NCI-H146 treated with DMSO at 0.1 percent for 48 hours (cell line): ENCODE measurements at regions not wholly inside any gene's neighbourhood (a gene's known extent, or its start where the extent isn't known, plus 50 kb on each side); places are given as distances from the start of the nearest gene placed in this dataset.
"Not testable (repeated sequence)": the region's sequence is repeated elsewhere in the genome, so short reads cannot be mapped to it uniquely, and the experiment has no call there.

Source experiments
- DNase-seq: peaks from one replicate; lab custom pipeline; 2025; ENCODE audit not compliant: unreplicated experiment; lab: John Stamatoyannopoulos, UW

DNA sequence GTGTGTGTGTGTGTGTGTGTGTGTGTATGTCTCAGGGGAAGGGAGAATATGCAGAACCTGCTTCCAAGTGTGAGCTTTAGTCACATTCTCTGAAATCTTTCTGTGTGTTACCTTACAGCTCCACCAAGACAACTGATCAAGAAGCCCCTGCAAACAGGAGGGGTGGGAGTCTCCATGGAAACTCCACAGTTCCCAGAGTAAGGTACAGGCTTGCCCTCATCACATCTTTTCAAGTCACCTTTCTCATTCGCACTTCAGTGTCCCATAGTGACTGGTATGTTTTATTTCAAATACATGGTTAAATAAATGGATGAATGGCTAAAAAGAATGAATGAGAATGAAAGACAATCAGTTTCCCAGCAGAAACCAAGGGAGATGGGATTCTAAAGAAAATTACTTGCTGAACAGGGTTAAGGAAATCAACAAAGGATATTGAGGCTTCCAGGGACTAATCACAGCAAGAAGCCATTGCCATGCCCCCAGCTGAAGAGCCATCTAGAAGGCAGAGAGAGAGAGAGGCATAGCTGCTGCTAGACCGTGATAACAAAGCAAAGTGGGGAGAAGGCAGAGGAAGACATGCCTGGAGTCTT is 987.2 kb upstream of the CELF4 start:
- no peak for DNase-seq

GRCh38 chr18:38551881-38552280 is 986.3 kb upstream of the CELF4 start:
- no peak for DNase-seq

- DNase-seq = peak; percentile 49
Observed at GRCh38 chr18:38545071-38545470, 979.5 kb upstream of the CELF4 start.

DNA sequence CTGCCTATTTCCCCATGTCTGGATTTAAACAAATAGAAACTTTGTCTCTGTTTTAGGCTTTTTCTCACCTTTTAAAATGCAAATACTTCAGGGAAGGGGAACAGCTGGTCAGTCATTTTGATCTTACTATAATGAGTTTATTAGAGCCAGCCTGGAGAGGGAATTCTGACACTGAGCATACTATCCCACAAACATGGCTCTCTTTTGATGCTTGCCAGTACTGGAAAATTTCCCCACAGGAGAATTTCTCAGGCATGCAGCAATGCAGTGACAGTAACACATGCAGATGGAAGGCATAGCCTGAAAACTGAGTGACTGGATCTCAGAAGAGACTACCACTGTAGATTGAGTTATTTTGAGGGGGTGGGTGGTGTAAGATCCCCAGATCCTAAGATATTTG is 974.3 kb upstream of the CELF4 start:
- no peak for DNase-seq

- peak; percentile 61 for DNase-seq
Observed at GRCh38 chr18:38539371-38539770, 973.8 kb upstream of the CELF4 start.

DNA sequence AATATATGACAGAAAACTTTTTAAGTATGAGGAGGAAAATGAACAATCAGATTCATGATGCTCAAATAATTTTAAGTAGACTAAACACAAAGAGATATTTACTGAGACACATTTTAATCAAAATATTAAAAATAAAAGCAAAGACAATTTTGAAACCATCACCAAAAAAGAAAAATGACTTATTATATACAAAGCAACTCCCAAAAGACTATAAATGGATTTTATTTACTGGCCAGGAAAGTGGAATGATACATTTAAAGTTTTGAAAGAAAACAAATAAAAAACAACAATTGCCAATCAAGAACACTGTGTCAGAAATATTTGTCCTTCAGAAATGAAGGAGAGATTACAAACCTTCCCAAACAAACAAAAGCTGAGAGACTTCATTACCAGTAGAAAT is 968.5 kb upstream of the CELF4 start:
- DNase-seq = no peak

GRCh38 chr18:38526922-38527321 is 961.3 kb upstream of the CELF4 start:
- peak; percentile 70 for DNase-seq

DNA sequence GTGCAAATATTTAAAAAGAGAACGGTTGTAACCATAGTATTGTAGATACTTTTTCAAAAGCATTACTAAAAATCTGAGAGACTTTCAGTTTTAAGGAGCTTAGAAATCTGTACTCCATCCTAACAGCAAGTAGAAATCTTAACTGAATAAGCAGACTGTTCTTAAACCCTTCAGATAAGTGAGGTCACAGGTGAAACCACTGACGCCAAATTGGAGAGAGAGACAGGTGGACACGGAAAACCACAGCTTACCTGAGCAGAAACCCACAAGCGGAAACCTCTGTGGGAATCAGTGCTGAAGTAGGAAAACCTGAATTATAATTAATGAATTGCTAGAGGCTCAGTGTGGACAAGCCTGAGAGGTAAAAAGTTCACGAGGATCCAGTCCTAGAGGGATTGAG is 959.4 kb upstream of the CELF4 start:
- no peak for DNase-seq

GRCh38 chr18:38520786-38521185 is 955.2 kb upstream of the CELF4 start:
- peak; percentile 60 for DNase-seq

- DNase-seq = no peak
Observed at GRCh38 chr18:38502539-38502938, 936.9 kb upstream of the CELF4 start.

DNA sequence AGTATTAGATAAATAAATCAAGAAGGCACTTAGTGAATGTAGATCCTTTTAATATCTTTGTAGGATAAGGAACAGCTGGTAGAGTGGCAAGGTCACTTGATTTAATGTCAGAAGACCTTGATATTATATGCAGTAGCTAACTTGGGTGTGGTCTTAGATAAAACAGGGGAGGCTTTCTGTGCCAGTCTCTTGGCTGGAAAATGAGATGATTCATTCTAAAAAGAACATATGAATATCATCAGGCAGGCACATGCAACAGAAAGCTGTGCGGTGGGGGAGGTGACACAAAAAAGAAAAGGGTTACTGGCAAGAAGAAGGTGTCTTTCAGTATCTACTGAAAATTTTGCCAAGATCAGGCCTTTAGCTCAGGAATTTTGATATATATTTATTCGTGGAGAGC is 931.7 kb upstream of the CELF4 start:
- DNase-seq = no peak

DNA sequence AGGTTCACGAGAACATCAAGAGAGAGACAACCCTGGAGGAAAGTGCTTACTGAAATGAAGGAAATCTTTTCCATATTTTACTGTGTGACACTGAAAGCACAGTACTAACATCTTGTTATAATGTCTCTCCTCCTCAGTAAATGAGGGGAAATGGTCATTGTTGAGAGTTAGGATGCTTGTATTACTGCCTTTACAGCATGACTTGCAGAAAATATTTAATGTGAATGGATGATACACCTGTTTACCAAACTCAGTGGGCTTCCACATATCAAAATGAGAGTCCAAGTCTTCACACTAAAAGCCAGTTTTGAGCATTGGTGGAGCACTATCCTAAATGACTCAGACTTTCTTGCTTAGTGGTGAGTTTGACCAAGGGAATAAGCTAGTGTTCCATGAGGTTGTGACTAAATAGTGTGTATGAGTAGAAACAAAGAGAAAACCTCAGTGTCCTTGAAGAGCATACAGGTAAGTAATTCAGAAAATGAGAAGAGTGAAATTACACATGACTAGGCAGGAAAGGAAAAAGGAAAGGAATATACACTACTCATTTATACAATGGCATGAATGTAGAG is 930.7 kb upstream of the CELF4 start:
- no peak for DNase-seq

GRCh38 chr18:38494065-38494464 is 928.5 kb upstream of the CELF4 start:
- no peak for DNase-seq

DNA sequence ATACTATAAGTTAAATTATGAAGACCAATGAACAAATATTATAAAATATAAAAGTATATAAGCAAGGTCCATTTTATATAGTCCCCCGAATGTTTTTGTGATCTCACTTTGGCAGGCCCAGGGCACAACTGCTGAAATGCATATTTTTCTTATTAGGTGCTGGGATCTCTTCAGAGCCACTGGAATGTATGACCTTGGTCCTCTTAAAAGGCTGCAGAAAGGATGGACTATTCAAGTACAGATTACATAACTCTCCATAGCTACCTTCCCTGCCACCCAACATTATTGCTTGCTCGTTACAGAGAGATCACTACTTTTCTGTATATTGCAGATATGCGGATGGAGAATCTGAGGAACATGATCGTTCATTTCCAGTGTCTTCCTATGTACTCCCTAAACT is 925.6 kb upstream of the CELF4 start:
- DNase-seq = no peak

DNA sequence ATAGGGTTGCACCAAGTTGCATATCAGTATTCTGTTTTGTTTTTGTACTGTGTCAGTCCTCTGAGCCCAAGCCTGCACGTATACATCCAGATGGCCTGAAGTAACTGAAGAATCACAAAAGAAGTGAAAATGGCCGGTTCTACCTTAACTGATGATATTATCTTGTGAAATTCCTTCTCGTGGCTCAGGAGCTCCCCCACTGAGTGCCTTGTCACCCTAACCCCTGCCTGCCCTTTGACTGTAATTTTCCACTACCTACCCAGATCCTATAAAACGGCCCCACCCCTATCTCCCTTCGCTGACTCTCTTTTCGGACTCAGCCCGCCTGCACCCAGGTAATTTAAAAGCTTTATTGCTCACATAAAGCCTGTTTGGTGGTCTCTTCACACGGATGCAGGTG is 924.1 kb upstream of the CELF4 start:
- DNase-seq = not testable (repeated sequence)

DNA sequence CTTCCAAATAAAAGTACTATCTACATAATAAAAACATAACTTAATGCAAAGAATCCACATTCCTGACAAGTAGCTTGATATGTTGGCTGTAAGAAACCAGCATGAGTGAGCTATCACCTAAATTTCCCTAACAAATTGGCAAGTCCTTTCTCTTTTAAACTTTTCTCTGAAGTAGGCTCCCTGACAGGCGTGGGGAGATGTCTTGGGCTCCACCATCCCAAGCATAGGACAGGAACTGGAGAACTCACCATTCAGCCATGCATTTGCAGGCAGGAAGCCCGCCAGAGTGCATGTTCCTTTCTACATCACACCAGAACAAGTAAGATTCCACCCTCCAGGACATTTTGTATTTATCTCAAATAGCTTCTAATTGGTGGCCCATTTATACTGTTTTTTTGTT is 921.9 kb upstream of the CELF4 start:
- DNase-seq = no peak

- DNase-seq = no peak
Observed at GRCh38 chr18:38483326-38483725, 917.7 kb upstream of the CELF4 start.

- no peak for DNase-seq
Observed at GRCh38 chr18:38481576-38481975, 916.0 kb upstream of the CELF4 start.

DNA sequence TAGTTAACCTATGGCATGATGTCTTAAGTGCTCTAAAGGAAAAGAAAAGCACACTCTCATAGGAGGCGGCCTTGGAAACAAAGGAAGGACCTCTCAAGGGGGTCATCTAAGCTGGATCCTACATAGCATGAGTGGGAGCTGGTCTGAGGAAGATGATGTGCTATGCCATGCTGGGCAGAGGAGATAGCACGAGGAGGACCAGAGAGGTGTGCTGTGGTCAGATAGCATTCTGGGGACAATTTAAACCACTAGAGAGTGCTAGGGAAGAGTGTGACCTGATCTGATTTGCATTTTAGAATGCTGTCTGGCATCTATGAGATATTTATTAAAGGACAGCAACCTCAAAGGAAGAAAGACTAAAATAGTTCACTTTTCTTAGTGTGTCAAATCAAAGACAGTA is 910.1 kb upstream of the CELF4 start:
- DNase-seq = no peak

DNA sequence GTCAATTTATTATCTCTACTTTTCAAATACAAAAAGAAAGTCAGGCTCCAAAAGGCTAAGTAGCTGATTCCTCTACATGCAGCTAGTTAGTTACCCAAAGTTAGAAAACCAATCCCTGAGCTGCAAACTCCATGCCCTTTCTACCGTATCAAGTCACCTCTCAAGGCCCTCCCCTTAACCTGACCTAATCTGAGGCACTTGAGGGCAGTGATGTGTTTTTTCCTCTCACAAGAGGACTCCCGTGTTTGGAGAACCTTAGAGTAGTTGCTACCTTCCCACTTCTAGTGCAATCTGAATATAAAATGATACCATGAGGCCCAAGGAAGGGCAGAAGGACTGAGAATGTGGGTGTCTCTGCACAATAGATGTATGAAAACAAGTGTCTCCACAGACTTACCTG is 907.9 kb upstream of the CELF4 start:
- no peak for DNase-seq

DNA sequence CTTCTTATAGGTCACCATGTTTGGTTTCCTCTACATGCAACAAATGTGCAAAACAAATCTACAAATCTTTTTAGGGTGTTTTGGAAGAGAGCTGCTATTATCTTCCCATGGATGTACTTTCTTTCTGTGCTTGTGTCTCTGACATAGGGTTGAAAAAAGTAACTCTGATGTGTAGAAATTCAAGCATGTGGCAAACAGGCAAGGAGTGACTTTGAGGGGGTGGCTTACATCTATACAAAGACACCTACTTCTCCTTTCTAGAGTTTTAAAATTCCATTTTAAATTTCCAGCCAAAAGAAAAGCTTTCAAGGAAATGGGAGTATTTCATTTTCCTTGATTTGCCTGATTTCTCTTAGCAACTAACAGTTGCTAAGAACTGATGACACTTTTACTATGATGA is 904.8 kb upstream of the CELF4 start:
- no peak for DNase-seq

GRCh38 chr18:38466426-38466825 is 900.8 kb upstream of the CELF4 start:
- DNase-seq = no peak

- no peak for DNase-seq
Observed at GRCh38 chr18:38464024-38464423, 898.4 kb upstream of the CELF4 start.
